GM23338 (cell line): ENCODE measurements at regions not wholly inside any gene's neighbourhood (a gene's known extent, or its start where the extent isn't known, plus 50 kb on each side); places are given as distances from the start of the nearest gene placed in this dataset.

Experiments
- EZH2 ChIP-seq: fragments of 200-600 bp; sonication (generic); IDR thresholded peaks from one replicate; pipeline ENCODE4 v1.8.0; 2017; ENCODE audit warnings: antibody characterized with exemption, mild to moderate bottlenecking, low read depth; ENCODE audit not compliant: unreplicated experiment
- POLR2AphosphoS5 ChIP-seq: IDR thresholded peaks from 2 replicates; pipeline ENCODE4 v1.6.1; 2016; ENCODE audit warnings: antibody characterized with exemption, low read depth
- STAT1 ChIP-seq: IDR thresholded peaks from one replicate; pipeline ENCODE4 v1.6.1; 2016; ENCODE audit warnings: antibody characterized with exemption; ENCODE audit not compliant: unreplicated experiment
- TF ChIP-seq, protein P1 (sequence below), 2 experiments: fragments of 200-600 bp in 1 of 2; sonication (generic) in 1 of 2; conservative IDR thresholded peaks; 2 replicates each; pipeline versions ENCODE4 v1.5.1 to v1.6.1; 2016 to 2017; ENCODE audit warnings: antibody characterized with exemption in 2 of 2, low read depth in 2 of 2, mild to moderate bottlenecking in 2 of 2, moderate library complexity in 1 of 2
- TF ChIP-seq, protein P2 (sequence below): IDR thresholded peaks from one replicate; pipeline ENCODE4 v1.6.1; 2018; ENCODE audit warnings: antibody characterized with exemption; ENCODE audit not compliant: unreplicated experiment

DNA sequence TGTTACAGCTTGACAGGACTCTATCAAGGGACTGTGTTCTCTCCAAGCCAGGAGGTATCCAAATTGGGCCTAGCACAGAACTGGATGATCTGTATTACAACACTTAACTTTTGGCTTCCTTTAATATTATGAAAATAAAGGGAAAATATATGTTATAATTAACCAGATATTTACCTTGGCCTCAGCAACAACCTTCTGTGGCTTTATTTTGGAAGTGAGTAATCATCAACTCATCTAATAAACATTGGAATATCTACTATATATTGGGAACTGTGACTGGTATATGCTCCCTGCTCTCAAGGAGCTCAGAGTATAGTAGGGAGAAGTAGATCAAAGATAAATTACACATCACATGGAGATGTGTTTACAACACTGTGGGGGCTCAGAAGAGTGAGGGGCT, 352.2 kb downstream of the METTL15 start:
- TF ChIP-seq, protein P1, sequence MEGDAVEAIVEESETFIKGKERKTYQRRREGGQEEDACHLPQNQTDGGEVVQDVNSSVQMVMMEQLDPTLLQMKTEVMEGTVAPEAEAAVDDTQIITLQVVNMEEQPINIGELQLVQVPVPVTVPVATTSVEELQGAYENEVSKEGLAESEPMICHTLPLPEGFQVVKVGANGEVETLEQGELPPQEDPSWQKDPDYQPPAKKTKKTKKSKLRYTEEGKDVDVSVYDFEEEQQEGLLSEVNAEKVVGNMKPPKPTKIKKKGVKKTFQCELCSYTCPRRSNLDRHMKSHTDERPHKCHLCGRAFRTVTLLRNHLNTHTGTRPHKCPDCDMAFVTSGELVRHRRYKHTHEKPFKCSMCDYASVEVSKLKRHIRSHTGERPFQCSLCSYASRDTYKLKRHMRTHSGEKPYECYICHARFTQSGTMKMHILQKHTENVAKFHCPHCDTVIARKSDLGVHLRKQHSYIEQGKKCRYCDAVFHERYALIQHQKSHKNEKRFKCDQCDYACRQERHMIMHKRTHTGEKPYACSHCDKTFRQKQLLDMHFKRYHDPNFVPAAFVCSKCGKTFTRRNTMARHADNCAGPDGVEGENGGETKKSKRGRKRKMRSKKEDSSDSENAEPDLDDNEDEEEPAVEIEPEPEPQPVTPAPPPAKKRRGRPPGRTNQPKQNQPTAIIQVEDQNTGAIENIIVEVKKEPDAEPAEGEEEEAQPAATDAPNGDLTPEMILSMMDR (conservative IDR thresholded peaks at IDR 0.05; ENCODE audit: low read depth in 2 of 2), result no peak
- TF ChIP-seq POLR2AphosphoS5, result no peak
- no peak for TF ChIP-seq EZH2
- TF ChIP-seq, protein P2, sequence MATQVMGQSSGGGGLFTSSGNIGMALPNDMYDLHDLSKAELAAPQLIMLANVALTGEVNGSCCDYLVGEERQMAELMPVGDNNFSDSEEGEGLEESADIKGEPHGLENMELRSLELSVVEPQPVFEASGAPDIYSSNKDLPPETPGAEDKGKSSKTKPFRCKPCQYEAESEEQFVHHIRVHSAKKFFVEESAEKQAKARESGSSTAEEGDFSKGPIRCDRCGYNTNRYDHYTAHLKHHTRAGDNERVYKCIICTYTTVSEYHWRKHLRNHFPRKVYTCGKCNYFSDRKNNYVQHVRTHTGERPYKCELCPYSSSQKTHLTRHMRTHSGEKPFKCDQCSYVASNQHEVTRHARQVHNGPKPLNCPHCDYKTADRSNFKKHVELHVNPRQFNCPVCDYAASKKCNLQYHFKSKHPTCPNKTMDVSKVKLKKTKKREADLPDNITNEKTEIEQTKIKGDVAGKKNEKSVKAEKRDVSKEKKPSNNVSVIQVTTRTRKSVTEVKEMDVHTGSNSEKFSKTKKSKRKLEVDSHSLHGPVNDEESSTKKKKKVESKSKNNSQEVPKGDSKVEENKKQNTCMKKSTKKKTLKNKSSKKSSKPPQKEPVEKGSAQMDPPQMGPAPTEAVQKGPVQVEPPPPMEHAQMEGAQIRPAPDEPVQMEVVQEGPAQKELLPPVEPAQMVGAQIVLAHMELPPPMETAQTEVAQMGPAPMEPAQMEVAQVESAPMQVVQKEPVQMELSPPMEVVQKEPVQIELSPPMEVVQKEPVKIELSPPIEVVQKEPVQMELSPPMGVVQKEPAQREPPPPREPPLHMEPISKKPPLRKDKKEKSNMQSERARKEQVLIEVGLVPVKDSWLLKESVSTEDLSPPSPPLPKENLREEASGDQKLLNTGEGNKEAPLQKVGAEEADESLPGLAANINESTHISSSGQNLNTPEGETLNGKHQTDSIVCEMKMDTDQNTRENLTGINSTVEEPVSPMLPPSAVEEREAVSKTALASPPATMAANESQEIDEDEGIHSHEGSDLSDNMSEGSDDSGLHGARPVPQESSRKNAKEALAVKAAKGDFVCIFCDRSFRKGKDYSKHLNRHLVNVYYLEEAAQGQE, result no peak
- TF ChIP-seq STAT1, result no peak
